Thyroid gland (tissue), 4 donors: ENCODE measurements at regions not wholly inside any gene's neighbourhood (a gene's known extent, or its start where the extent isn't known, plus 50 kb on each side); places are given as distances from the start of the nearest gene placed in this dataset.

Experiments
- DNase-seq, 2 donors: peaks; one replicate each; pipeline ENCODE4 v3.0.0-alpha.2; 2019
- H3K27ac ChIP-seq, 3 donors: fragments of 200-600 bp; sonication (generic); 1 replicate in 2 of 3; 2 replicates in 1 of 3; pipeline ENCODE4 v1.5.1; 2016 to 2019; ENCODE audit warnings: mild to moderate bottlenecking in 1 of 3, moderate library complexity in 1 of 3
- H3K27me3 ChIP-seq: fragments of 200-600 bp; sonication (generic); one replicate; pipeline ENCODE4 v1.5.1; 2019
- H3K36me3 ChIP-seq, 2 donors: fragments of 200-600 bp; sonication (generic); one replicate each; pipeline ENCODE4 v1.5.1; 2016 to 2019
- H3K4me1 ChIP-seq, 2 donors: fragments of 200-600 bp; sonication (generic); one replicate each; pipeline ENCODE4 v1.5.1; 2017 to 2019
- H3K4me3 ChIP-seq, 3 donors: fragments of 200-600 bp; sonication (generic); replicated peaks in 1 of 3; 1 replicate in 2 of 3; 2 replicates in 1 of 3; pipeline ENCODE4 v1.5.1; 2016; ENCODE audit warnings: mild to moderate bottlenecking in 1 of 3
- H3K9me3 ChIP-seq: fragments of 200-600 bp; sonication (generic); one replicate; pipeline ENCODE4 v1.5.1; 2017
- CTCF ChIP-seq, 6 experiments: fragments of 200-600 bp in 3 of 6; fragments of 450-650 bp in 3 of 6; sonication (generic) in 3 of 6; IDR thresholded peaks; one replicate each; pipeline ENCODE4 v1.5.1; 2016 to 2019; ENCODE audit warnings: antibody characterized with exemption in 6 of 6, mild to moderate bottlenecking in 2 of 6, inconsistent platforms in 1 of 6, moderate library complexity in 1 of 6
- POLR2A ChIP-seq, 2 donors: fragments of 450-650 bp; IDR thresholded peaks; one replicate each; pipeline ENCODE4 v1.6.1; 2017; ENCODE audit warnings: antibody characterized with exemption in 2 of 2, mild to moderate bottlenecking in 2 of 2, moderate library complexity in 1 of 2
- WGBS, 2 donors: methylation state at CpG; one replicate each; pipeline ENCODE4 v1.1.5; 2017; 5-methylcytosine and 5-hydroxymethylcytosine counted together
- intact Hi-C: fragments of 100-400 bp; cut with DNase I; formaldehyde crosslinking; loops from one replicate; pipeline ENCODE4 v1.15.1; 2023

- intact Hi-C loops, result no loop called here
- no peaks in the 10 kb centered on the region for H3K36me3 ChIP-seq
- 96 to 100% methylated on average over 1 of the region's 1 CpG for WGBS, 2 donors
- H3K27ac ChIP-seq, result no peak overlapping the region
- no peak overlapping the region for H3K4me3 ChIP-seq
- no peaks in the 10 kb centered on the region for H3K27me3 ChIP-seq
- peaks cover 15 to 19% of the 10 kb centered on the region in 2 donors for H3K4me1 ChIP-seq
- no peaks in the 10 kb centered on the region for H3K9me3 ChIP-seq
- no peak for DNase-seq
- no peak for TF ChIP-seq POLR2A (IDR thresholded peaks at IDR 0.05)
- TF ChIP-seq CTCF (IDR thresholded peaks at IDR 0.05), result no peak
These were observed 155.6 kb downstream of the CAND1 start for GRCh38 chr12:67424784-67425183.

GRCh38 chr12:67425394-67425793 lies 156.2 kb downstream of the CAND1 start:
- WGBS, 2 donors, result 97% methylated on average over 1 of the region's 1 CpG
- no peak overlapping the region for H3K4me3 ChIP-seq
- no peaks in the 10 kb centered on the region for H3K36me3 ChIP-seq
- H3K27ac ChIP-seq, result peak overlapping the region in 2 of 3 donors; percentile 12 to 53
- DNase-seq, result no peak
- peaks cover 15 to 19% of the 10 kb centered on the region in 2 donors for H3K4me1 ChIP-seq
- no peaks in the 10 kb centered on the region for H3K27me3 ChIP-seq
- TF ChIP-seq POLR2A (IDR thresholded peaks at IDR 0.05) (no peak), CTCF (IDR thresholded peaks at IDR 0.05) (no peak)
- intact Hi-C loops, result no loop called here
- no peaks in the 10 kb centered on the region for H3K9me3 ChIP-seq

DNA sequence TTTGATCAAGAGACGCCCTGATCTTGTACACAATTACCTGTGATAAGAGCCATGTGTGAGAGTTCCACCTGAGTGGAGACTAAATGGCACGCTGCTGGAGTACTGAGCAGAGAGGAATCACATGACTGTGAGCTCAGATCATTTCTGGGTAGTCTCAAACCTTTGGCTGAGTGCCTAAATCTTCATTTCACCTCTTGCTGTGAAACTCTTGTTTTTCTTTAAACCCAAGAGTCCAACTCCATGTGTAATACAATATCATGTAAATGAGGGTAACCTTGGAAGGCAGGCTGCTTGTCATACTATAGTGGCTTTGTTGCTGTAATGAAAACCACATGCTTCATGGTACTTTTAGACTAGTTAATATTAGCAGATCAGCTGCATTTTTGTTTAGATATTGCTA lies 156.9 kb downstream of the CAND1 start:
- DNase-seq, result peak; percentile 80 to 84
- Histone ChIP-seq H3K27ac (peak overlapping the region; percentile 53 to 85 (median 67)), H3K36me3 (no peaks in the 10 kb centered on the region), H3K27me3 (no peaks in the 10 kb centered on the region), H3K4me3 (no peak overlapping the region), H3K4me1 (peaks cover 15 to 19% of the 10 kb centered on the region in 2 donors), H3K9me3 (no peaks in the 10 kb centered on the region)
- intact Hi-C loops, result no loop called here
- TF ChIP-seq POLR2A (IDR thresholded peaks at IDR 0.05) (peak in 1 of 2 donors; percentile 5), CTCF (IDR thresholded peaks at IDR 0.05) (no peak)
- WGBS, 2 donors, result 29 to 39% methylated on average over 2 of the region's 2 CpGs

- Histone ChIP-seq H3K9me3 (no peaks in the 10 kb centered on the region), H3K4me3 (no peak overlapping the region), H3K27me3 (no peaks in the 10 kb centered on the region), H3K27ac (peak overlapping the region in 1 of 3 donors; percentile 53), H3K4me1 (peaks cover 15 to 19% of the 10 kb centered on the region in 2 donors), H3K36me3 (no peaks in the 10 kb centered on the region)
- TF ChIP-seq POLR2A (IDR thresholded peaks at IDR 0.05), result no peak
- TF ChIP-seq CTCF (IDR thresholded peaks at IDR 0.05), result no peak
- intact Hi-C loops, result no loop called here
- DNase-seq, result no peak
- 96 to 97% methylated on average over 4 of the region's 4 CpGs for WGBS, 2 donors
These were observed 158.2 kb downstream of the CAND1 start for GRCh38 chr12:67427336-67427735.

GRCh38 chr12:67428431-67428830 lies 159.3 kb downstream of the CAND1 start:
- no peak for DNase-seq
- Histone ChIP-seq H3K27me3 (no peaks in the 10 kb centered on the region), H3K4me3 (no peak overlapping the region), H3K4me1 (peaks cover 15 to 19% of the 10 kb centered on the region in 2 donors), H3K36me3 (no peaks in the 10 kb centered on the region), H3K9me3 (no peaks in the 10 kb centered on the region), H3K27ac (no peak overlapping the region)
- intact Hi-C loops, result no loop called here
- 91 to 95% methylated on average over 2 of the region's 2 CpGs for WGBS, 2 donors
- TF ChIP-seq POLR2A (IDR thresholded peaks at IDR 0.05) (no peak), CTCF (IDR thresholded peaks at IDR 0.05) (no peak)
